ENCODE measurements at regions not wholly inside any gene's neighbourhood (a gene's known extent, or its start where the extent isn't known, plus 50 kb on each side); places are given as distances from the start of the nearest gene placed in this dataset.

- no peak for TF ChIP-seq CTCF (IDR thresholded peaks at IDR 0.05)
- no peak for TF ChIP-seq POLR2A (IDR thresholded peaks at IDR 0.05)
Observed at GRCh38 chr3:124478830-124479229, 251.4 kb upstream of the UMPS start.
